ENCODE measurements at regions not wholly inside any gene's neighbourhood (a gene's known extent, or its start where the extent isn't known, plus 50 kb on each side); places are given as distances from the start of the nearest gene placed in this dataset.

- no peak for TF ChIP-seq CTCF (IDR thresholded peaks at IDR 0.05)
- no peak for TF ChIP-seq POLR2A (IDR thresholded peaks at IDR 0.05)
Measured at GRCh38 chr3:177348974-177349373, 151.7 kb upstream of the TBL1XR1 start.

All from thyroid gland (tissue), 4 donors.